ENCODE measurements at regions not wholly inside any gene's neighbourhood (a gene's known extent, or its start where the extent isn't known, plus 50 kb on each side); places are given as distances from the start of the nearest gene placed in this dataset.

- no peak for DNase-seq (ENCODE audit: extremely low spot score in 2 of 2)
- H3K4me1 ChIP-seq = peaks cover 31% of the 10 kb centered on the region
- TF ChIP-seq CTCF (IDR thresholded peaks at IDR 0.05) (no peak), POLR2AphosphoS5 (IDR thresholded peaks at IDR 0.05; ENCODE audit: insufficient read depth in 1 of 2, low read depth in 1 of 2) (no peak), POLR2A (IDR thresholded peaks at IDR 0.05) (no peak)
- H3K27me3 ChIP-seq = no peaks in the 10 kb centered on the region
- no peaks in the 10 kb centered on the region for H3K36me3 ChIP-seq
- intact Hi-C loops (cut with DNase I) = loop anchor here (5.0 kb wide), 1 partner anchor 1107 kb away; no protein-coding TSS in a partner anchor
- peak overlapping the region; percentile 81 for H3K27ac ChIP-seq
- H3K9me3 ChIP-seq = no peaks in the 10 kb centered on the region
- H3K4me3 ChIP-seq = no peak overlapping the region
These were observed 60.3 kb upstream of the GPC1 start for GRCh38 chr2:240375024-240375645.

GRCh38 chr2:240376739-240377138 lies 58.7 kb upstream of the GPC1 start:
- no peak overlapping the region for H3K27ac ChIP-seq
- no peaks in the 10 kb centered on the region for H3K9me3 ChIP-seq
- TF ChIP-seq POLR2A (IDR thresholded peaks at IDR 0.05) (no peak), CTCF (IDR thresholded peaks at IDR 0.05) (no peak), POLR2AphosphoS5 (IDR thresholded peaks at IDR 0.05; ENCODE audit: insufficient read depth in 1 of 2, low read depth in 1 of 2) (no peak)
- intact Hi-C loops (cut with DNase I) = loop anchor here (5.0 kb wide), 1 partner anchor 1106 kb away; no protein-coding TSS in a partner anchor
- H3K4me1 ChIP-seq = peaks cover 23% of the 10 kb centered on the region
- H3K27me3 ChIP-seq = no peaks in the 10 kb centered on the region
- DNase-seq (ENCODE audit: extremely low spot score in 2 of 2) = no peak
- H3K36me3 ChIP-seq = no peaks in the 10 kb centered on the region
- no peak overlapping the region for H3K4me3 ChIP-seq

GRCh38 chr2:240377366-240377765 lies 58.1 kb upstream of the GPC1 start:
- H3K9me3 ChIP-seq = no peaks in the 10 kb centered on the region
- DNase-seq (ENCODE audit: extremely low spot score in 2 of 2) = no peak
- no peak overlapping the region for H3K4me3 ChIP-seq
- TF ChIP-seq CTCF (IDR thresholded peaks at IDR 0.05) = no peak
- no peak for TF ChIP-seq POLR2A (IDR thresholded peaks at IDR 0.05)
- TF ChIP-seq POLR2AphosphoS5 (IDR thresholded peaks at IDR 0.05; ENCODE audit: insufficient read depth in 1 of 2, low read depth in 1 of 2) = no peak
- peaks cover 17% of the 10 kb centered on the region for H3K4me1 ChIP-seq
- H3K27ac ChIP-seq = no peak overlapping the region
- intact Hi-C loops (cut with DNase I) = loop anchor here (5.0 kb wide), 1 partner anchor 1105 kb away; no protein-coding TSS in a partner anchor
- no peaks in the 10 kb centered on the region for H3K27me3 ChIP-seq
- H3K36me3 ChIP-seq = no peaks in the 10 kb centered on the region

- no peak overlapping the region for H3K27ac ChIP-seq
- DNase-seq (ENCODE audit: extremely low spot score in 2 of 2) = no peak
- H3K4me3 ChIP-seq = no peak overlapping the region
- H3K36me3 ChIP-seq = no peaks in the 10 kb centered on the region
- TF ChIP-seq CTCF (IDR thresholded peaks at IDR 0.05) (no peak), POLR2AphosphoS5 (IDR thresholded peaks at IDR 0.05; ENCODE audit: insufficient read depth in 1 of 2, low read depth in 1 of 2) (no peak), POLR2A (IDR thresholded peaks at IDR 0.05) (no peak)
- no peaks in the 10 kb centered on the region for H3K27me3 ChIP-seq
- peaks cover 7% of the 10 kb centered on the region for H3K4me1 ChIP-seq
- intact Hi-C loops (cut with DNase I) = loop anchor here (5.0 kb wide), 1 partner anchor 1103 kb away; no protein-coding TSS in a partner anchor
- H3K9me3 ChIP-seq = no peaks in the 10 kb centered on the region
These were observed 56.3 kb upstream of the GPC1 start for GRCh38 chr2:240379089-240379636.
